ENCODE measurements at regions not wholly inside any gene's neighbourhood (a gene's known extent, or its start where the extent isn't known, plus 50 kb on each side); places are given as distances from the start of the nearest gene placed in this dataset.

- H3K4me3 Mint-ChIP-seq, result no peak overlapping the region
- no peaks in the 10 kb centered on the region for H3K4me1 Mint-ChIP-seq (ENCODE audit: low read depth)
- H3K36me3 Mint-ChIP-seq (ENCODE audit: low read depth), result no peaks in the 10 kb centered on the region
- no peak for DNase-seq
- peaks cover 5% of the 10 kb centered on the region for H3K27me3 Mint-ChIP-seq
- no peaks in the 10 kb centered on the region for H3K9me3 Mint-ChIP-seq
- no peak for ATAC-seq
- POLR2A ChIA-PET, result no interaction called here
- intact Hi-C loops (cut with micrococcal nuclease), result no loop called here
- TF ChIP-seq, protein P1, sequence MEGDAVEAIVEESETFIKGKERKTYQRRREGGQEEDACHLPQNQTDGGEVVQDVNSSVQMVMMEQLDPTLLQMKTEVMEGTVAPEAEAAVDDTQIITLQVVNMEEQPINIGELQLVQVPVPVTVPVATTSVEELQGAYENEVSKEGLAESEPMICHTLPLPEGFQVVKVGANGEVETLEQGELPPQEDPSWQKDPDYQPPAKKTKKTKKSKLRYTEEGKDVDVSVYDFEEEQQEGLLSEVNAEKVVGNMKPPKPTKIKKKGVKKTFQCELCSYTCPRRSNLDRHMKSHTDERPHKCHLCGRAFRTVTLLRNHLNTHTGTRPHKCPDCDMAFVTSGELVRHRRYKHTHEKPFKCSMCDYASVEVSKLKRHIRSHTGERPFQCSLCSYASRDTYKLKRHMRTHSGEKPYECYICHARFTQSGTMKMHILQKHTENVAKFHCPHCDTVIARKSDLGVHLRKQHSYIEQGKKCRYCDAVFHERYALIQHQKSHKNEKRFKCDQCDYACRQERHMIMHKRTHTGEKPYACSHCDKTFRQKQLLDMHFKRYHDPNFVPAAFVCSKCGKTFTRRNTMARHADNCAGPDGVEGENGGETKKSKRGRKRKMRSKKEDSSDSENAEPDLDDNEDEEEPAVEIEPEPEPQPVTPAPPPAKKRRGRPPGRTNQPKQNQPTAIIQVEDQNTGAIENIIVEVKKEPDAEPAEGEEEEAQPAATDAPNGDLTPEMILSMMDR (IDR thresholded peaks at IDR 0.05), result no peak
- CTCF ChIA-PET, result no interaction called here
- H3K27ac Mint-ChIP-seq, result no peak overlapping the region
Observed at GRCh38 chr10:58979711-58980110, 196.7 kb upstream of the PHYHIPL start.

DNA sequence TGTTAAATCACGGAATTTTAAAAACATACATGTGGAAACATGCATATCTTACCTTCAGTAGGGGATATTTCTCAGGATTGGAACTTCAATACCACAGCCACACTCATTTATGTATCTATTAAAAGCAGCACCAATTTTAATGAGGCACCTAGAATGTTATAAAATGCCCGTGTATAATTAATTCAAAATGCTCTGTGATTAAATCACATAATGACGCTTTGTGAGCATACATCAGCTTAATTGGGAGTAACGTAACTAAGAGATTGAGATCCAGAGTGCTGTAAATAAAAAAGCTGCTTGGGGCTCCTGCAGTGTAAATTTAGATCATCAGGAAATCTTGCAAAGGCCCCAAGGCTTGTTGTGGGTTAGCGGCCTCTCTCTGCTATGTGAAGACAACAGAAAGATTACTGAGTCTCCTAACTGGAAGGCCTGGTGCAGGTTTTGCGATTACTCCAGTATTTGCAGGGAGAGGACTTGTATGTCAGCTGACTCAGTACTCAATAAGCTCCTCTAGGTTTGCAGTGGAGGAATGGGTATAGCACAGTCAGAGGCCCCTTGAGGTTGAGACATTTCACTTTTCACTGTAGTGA is 195.5 kb upstream of the PHYHIPL start:
- Mint-ChIP-seq H3K36me3 (ENCODE audit: low read depth) (no peaks in the 10 kb centered on the region), H3K27ac (no peak overlapping the region), H3K27me3 (peaks cover 5% of the 10 kb centered on the region), H3K4me3 (no peak overlapping the region), H3K4me1 (ENCODE audit: low read depth) (no peaks in the 10 kb centered on the region), H3K9me3 (no peaks in the 10 kb centered on the region)
- TF ChIP-seq, protein P1 (IDR thresholded peaks at IDR 0.05), result no peak
- ChIA-PET CTCF (no interaction called here), POLR2A (no interaction called here)
- DNase-seq (no peak), ATAC-seq (no peak)
- intact Hi-C loops (cut with micrococcal nuclease), result no loop called here

- ChIA-PET POLR2A (interaction anchor here (0.8 kb wide), 1 partner anchor 17 kb away, joined by 3 read pairs; no protein-coding TSS in a partner anchor), CTCF (no interaction called here)
- no peaks in the 10 kb centered on the region for H3K9me3 Mint-ChIP-seq
- H3K27ac Mint-ChIP-seq, result no peak overlapping the region
- H3K27me3 Mint-ChIP-seq, result peaks cover 5% of the 10 kb centered on the region
- TF ChIP-seq, protein P1 (IDR thresholded peaks at IDR 0.05), result no peak
- no peaks in the 10 kb centered on the region for H3K4me1 Mint-ChIP-seq (ENCODE audit: low read depth)
- ATAC-seq (no peak), DNase-seq (no peak)
- no peaks in the 10 kb centered on the region for H3K36me3 Mint-ChIP-seq (ENCODE audit: low read depth)
- no peak overlapping the region for H3K4me3 Mint-ChIP-seq
- intact Hi-C loops (cut with micrococcal nuclease), result no loop called here
Observed at GRCh38 chr10:58981846-58982245, 194.6 kb upstream of the PHYHIPL start.

- CTCF ChIA-PET, result interaction anchor here (0.6 kb wide), 1 partner anchor 288 kb away, joined by 3 read pairs; no protein-coding TSS in a partner anchor
- no peaks in the 10 kb centered on the region for H3K9me3 Mint-ChIP-seq
- no peak overlapping the region for H3K27ac Mint-ChIP-seq
- H3K4me3 Mint-ChIP-seq, result no peak overlapping the region
- no peaks in the 10 kb centered on the region for H3K36me3 Mint-ChIP-seq (ENCODE audit: low read depth)
- POLR2A ChIA-PET, result interaction anchor here (0.8 kb wide), 1 partner anchor 18 kb away, joined by 3 read pairs; no protein-coding TSS in a partner anchor
- no peak for DNase-seq
- no peaks in the 10 kb centered on the region for H3K4me1 Mint-ChIP-seq (ENCODE audit: low read depth)
- peaks cover 5% of the 10 kb centered on the region for H3K27me3 Mint-ChIP-seq
- intact Hi-C loops (cut with micrococcal nuclease), result no loop called here
- TF ChIP-seq, protein P1 (IDR thresholded peaks at IDR 0.05), result no peak
- ATAC-seq, result no peak
Observed at GRCh38 chr10:58982470-58983239, 193.8 kb upstream of the PHYHIPL start.

- Mint-ChIP-seq H3K27me3 (no peaks in the 10 kb centered on the region), H3K4me1 (ENCODE audit: low read depth) (no peaks in the 10 kb centered on the region), H3K36me3 (ENCODE audit: low read depth) (no peaks in the 10 kb centered on the region), H3K9me3 (peaks cover 3% of the 10 kb centered on the region), H3K4me3 (no peak overlapping the region), H3K27ac (no peak overlapping the region)
- TF ChIP-seq, protein P1 (IDR thresholded peaks at IDR 0.05), result no peak
- CTCF ChIA-PET, result no interaction called here
- intact Hi-C loops (cut with micrococcal nuclease), result no loop called here
- no peak for ATAC-seq
- POLR2A ChIA-PET, result no interaction called here
- DNase-seq, result no peak
Observed at GRCh38 chr10:58985216-58985615, 191.2 kb upstream of the PHYHIPL start.
